Tibial artery (tissue), 4 donors: ENCODE measurements at regions not wholly inside any gene's neighbourhood (a gene's known extent, or its start where the extent isn't known, plus 50 kb on each side); places are given as distances from the start of the nearest gene placed in this dataset.

Experiments
- DNase-seq, 2 donors: peaks; one replicate each; pipeline ENCODE4 v3.0.0-alpha.2; 2019
- H3K27ac ChIP-seq, 2 donors: fragments of 200-600 bp; sonication (generic) in 1 of 2; 1 replicate in 1 of 2; 2 replicates in 1 of 2; pipeline ENCODE4 v1.5.1; 2018 to 2019; ENCODE audit warnings: mild to moderate bottlenecking in 1 of 2
- H3K27me3 ChIP-seq, 2 donors: fragments of 200-600 bp; sonication (generic) in 1 of 2; one replicate each; pipeline versions ENCODE4 v1.5.1 to v1.6.0; 2016 to 2019
- H3K36me3 ChIP-seq, 3 donors: fragments of 200-600 bp; sonication (generic) in 2 of 3; one replicate each; pipeline ENCODE4 v1.5.1; 2016 to 2019; ENCODE audit warnings: mild to moderate bottlenecking in 2 of 3
- H3K4me1 ChIP-seq, 4 donors: fragments of 200-600 bp; sonication (generic) in 2 of 4; 1 replicate in 3 of 4; 2 replicates in 1 of 4; pipeline ENCODE4 v1.5.1; 2016 to 2019
- H3K4me3 ChIP-seq, 2 donors: fragments of 200-600 bp; sonication (generic) in 1 of 2; 1 replicate in 1 of 2; 2 replicates in 1 of 2; pipeline ENCODE4 v1.5.1; 2018 to 2019; ENCODE audit warnings: mild to moderate bottlenecking in 2 of 2
- H3K9me3 ChIP-seq, 3 donors: fragments of 200-600 bp; sonication (generic) in 1 of 3; one replicate each; pipeline ENCODE4 v1.5.1; 2016 to 2019
- CTCF ChIP-seq, 2 experiments: fragments of 200-600 bp in 1 of 2; fragments of 450-650 bp in 1 of 2; IDR thresholded peaks; one replicate each; pipeline ENCODE4 v1.5.1; 2017 to 2019; ENCODE audit warnings: antibody characterized with exemption in 2 of 2, mild to moderate bottlenecking in 1 of 2, moderate library complexity in 1 of 2
- intact Hi-C: fragments of 100-400 bp; cut with DNase I; formaldehyde crosslinking; loops from one replicate; pipeline ENCODE4 v1.15.0; 2023; ENCODE audit warnings: low total_unique reads

GRCh38 chr12:42758806-42759205 is 169.3 kb upstream of the PRICKLE1 start:
- no peak for DNase-seq
- Histone ChIP-seq H3K27me3 (no peaks in the 10 kb centered on the region), H3K9me3 (no peaks in the 10 kb centered on the region), H3K27ac (no peak overlapping the region), H3K36me3 (no peaks in the 10 kb centered on the region), H3K4me3 (no peak overlapping the region), H3K4me1 (peaks cover 0 to 12% (median 3%) of the 10 kb centered on the region in 4 donors)
- intact Hi-C loops: no loop called here
- no peak for TF ChIP-seq CTCF (IDR thresholded peaks at IDR 0.05)

GRCh38 chr12:42757624-42758119 is 168.1 kb upstream of the PRICKLE1 start:
- Histone ChIP-seq H3K36me3 (no peaks in the 10 kb centered on the region), H3K27me3 (no peaks in the 10 kb centered on the region), H3K4me3 (no peak overlapping the region), H3K9me3 (no peaks in the 10 kb centered on the region), H3K27ac (no peak overlapping the region), H3K4me1 (peaks cover 0 to 12% (median 3%) of the 10 kb centered on the region in 4 donors)
- no peak for DNase-seq
- intact Hi-C loops: no loop called here
- TF ChIP-seq CTCF (IDR thresholded peaks at IDR 0.05): no peak

- Histone ChIP-seq H3K36me3 (no peaks in the 10 kb centered on the region), H3K4me1 (peaks cover 0 to 12% (median 3%) of the 10 kb centered on the region in 4 donors), H3K9me3 (no peaks in the 10 kb centered on the region), H3K4me3 (no peak overlapping the region), H3K27me3 (no peaks in the 10 kb centered on the region), H3K27ac (no peak overlapping the region)
- no peak for TF ChIP-seq CTCF (IDR thresholded peaks at IDR 0.05)
- intact Hi-C loops: no loop called here
- DNase-seq: no peak
Observed at GRCh38 chr12:42756841-42757623, 167.5 kb upstream of the PRICKLE1 start.

GRCh38 chr12:42750356-42750755 is 160.8 kb upstream of the PRICKLE1 start:
- no peak for TF ChIP-seq CTCF (IDR thresholded peaks at IDR 0.05)
- Histone ChIP-seq H3K27me3 (no peaks in the 10 kb centered on the region), H3K4me1 (no peaks in the 10 kb centered on the region), H3K4me3 (no peak overlapping the region), H3K36me3 (no peaks in the 10 kb centered on the region), H3K27ac (no peak overlapping the region), H3K9me3 (no peaks in the 10 kb centered on the region)
- intact Hi-C loops: no loop called here
- DNase-seq: no peak

- DNase-seq: no peak
- Histone ChIP-seq H3K36me3 (no peaks in the 10 kb centered on the region), H3K9me3 (no peaks in the 10 kb centered on the region), H3K27me3 (no peaks in the 10 kb centered on the region), H3K4me1 (peaks cover 0 to 9% (median 6%) of the 10 kb centered on the region in 4 donors), H3K27ac (no peak overlapping the region), H3K4me3 (no peak overlapping the region)
- intact Hi-C loops: no loop called here
- TF ChIP-seq CTCF (IDR thresholded peaks at IDR 0.05): no peak
Observed at GRCh38 chr12:42749239-42749638, 159.7 kb upstream of the PRICKLE1 start.
